ENCODE measurements at regions not wholly inside any gene's neighbourhood (a gene's known extent, or its start where the extent isn't known, plus 50 kb on each side); places are given as distances from the start of the nearest gene placed in this dataset.

DNA sequence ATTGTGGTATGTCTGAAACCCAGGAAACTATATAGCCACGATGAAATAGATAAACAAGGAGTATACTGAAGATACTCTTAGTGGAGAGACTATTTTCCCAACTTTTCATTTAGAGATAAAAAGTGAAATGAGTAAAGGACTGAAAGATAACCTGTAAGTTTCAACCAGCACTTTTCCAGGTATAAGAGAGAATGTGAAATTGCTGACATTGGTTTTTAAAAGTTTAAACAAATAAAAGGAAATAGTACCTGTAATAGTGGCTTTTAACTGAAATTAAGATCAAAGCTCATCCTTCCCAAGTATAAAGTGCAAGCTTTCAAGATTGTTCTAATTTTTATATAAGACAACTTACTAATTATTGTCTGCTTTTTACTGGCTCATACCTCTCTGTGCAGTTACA, 130.2 kb upstream of the CCN2 start:
- TF ChIP-seq RAD21 (IDR thresholded peaks at IDR 0.05; ENCODE audit: low read depth) = no peak
- TF ChIP-seq CEBPB (IDR thresholded peaks at IDR 0.05) = no peak
- TF ChIP-seq TEAD4 (IDR thresholded peaks at IDR 0.05) = no peak
- TF ChIP-seq CREB1 (IDR thresholded peaks at IDR 0.05; ENCODE audit: low read depth) = no peak
- TF ChIP-seq EP300 (IDR thresholded peaks at IDR 0.05; ENCODE audit: borderline replicate concordance) = no peak
- no peak for TF ChIP-seq FOXM1 (IDR thresholded peaks at IDR 0.05; ENCODE audit: borderline replicate concordance, low read depth)

DNA sequence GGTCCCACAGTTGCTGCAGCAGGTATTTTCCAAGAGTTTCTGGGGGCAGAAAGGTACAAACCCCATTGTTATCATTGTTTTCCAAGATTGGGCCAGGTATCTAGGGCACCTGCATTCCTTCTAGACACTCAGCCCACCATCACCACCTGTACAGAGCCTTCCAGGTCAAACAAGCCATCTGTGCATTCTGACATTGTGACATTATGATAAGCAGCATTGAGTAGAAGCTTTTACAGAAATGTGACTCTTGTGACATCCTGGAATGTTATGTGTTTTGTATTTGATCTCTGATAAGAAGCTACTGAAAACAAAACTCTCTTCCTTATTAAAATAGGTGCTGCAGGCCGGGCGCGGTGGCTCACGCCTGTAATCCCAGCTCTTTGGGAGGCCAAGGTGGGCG, 128.1 kb upstream of the CCN2 start:
- TF ChIP-seq MAX (IDR thresholded peaks at IDR 0.05) (no peak), REST (IDR thresholded peaks at IDR 0.05; ENCODE audit: low read depth) (no peak), FOXM1 (IDR thresholded peaks at IDR 0.05; ENCODE audit: borderline replicate concordance, low read depth) (no peak), TCF12 (IDR thresholded peaks at IDR 0.05; ENCODE audit: low read depth) (no peak), USF1 (IDR thresholded peaks at IDR 0.05) (no peak), CREB1 (IDR thresholded peaks at IDR 0.05; ENCODE audit: low read depth) (no peak), TEAD4 (IDR thresholded peaks at IDR 0.05) (no peak), EGR1 (IDR thresholded peaks at IDR 0.05) (no peak), EP300 (IDR thresholded peaks at IDR 0.05; ENCODE audit: borderline replicate concordance) (no peak), YY1 (IDR thresholded peaks at IDR 0.05; ENCODE audit: low read depth) (no peak), NFIC (IDR thresholded peaks at IDR 0.05) (no peak), ZBTB7A (IDR thresholded peaks at IDR 0.05; ENCODE audit: low read depth) (no peak), RAD21 (IDR thresholded peaks at IDR 0.05; ENCODE audit: low read depth) (no peak), CEBPB (IDR thresholded peaks at IDR 0.05) (no peak), TAF1 (IDR thresholded peaks at IDR 0.05; ENCODE audit: low read depth) (no peak)

DNA sequence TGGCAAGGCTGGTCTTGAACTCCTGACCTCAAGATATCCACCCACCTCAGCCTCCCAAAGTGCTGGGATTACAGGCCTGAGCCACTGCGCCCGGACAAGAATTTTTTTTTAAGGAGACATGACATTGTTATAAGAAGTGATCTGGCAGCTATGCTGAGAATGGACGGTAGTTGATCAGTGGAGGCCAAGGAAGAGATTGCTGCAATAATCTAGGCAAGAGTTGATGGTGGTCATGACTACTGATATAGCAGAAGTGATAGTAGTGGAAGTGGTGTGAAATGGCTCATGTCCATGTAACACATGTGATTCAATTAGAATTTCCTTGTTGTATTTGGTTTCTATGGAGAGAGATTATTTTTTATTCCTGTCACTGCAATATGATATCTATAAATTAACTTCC, 125.3 kb upstream of the CCN2 start:
- TF ChIP-seq CREB1 (IDR thresholded peaks at IDR 0.05; ENCODE audit: low read depth) (no peak), REST (IDR thresholded peaks at IDR 0.05; ENCODE audit: low read depth) (no peak), TEAD4 (IDR thresholded peaks at IDR 0.05) (no peak), NFIC (IDR thresholded peaks at IDR 0.05) (no peak), CEBPB (IDR thresholded peaks at IDR 0.05) (no peak), RAD21 (IDR thresholded peaks at IDR 0.05; ENCODE audit: low read depth) (no peak), FOXM1 (IDR thresholded peaks at IDR 0.05; ENCODE audit: borderline replicate concordance, low read depth) (no peak), ZBTB7A (IDR thresholded peaks at IDR 0.05; ENCODE audit: low read depth) (no peak), TAF1 (IDR thresholded peaks at IDR 0.05; ENCODE audit: low read depth) (no peak), MAX (IDR thresholded peaks at IDR 0.05) (no peak), TCF12 (IDR thresholded peaks at IDR 0.05; ENCODE audit: low read depth) (no peak), YY1 (IDR thresholded peaks at IDR 0.05; ENCODE audit: low read depth) (no peak)

GRCh38 chr6:132072831-132073230, 121.7 kb upstream of the CCN2 start:
- no peak for TF ChIP-seq USF1 (IDR thresholded peaks at IDR 0.05)
- TF ChIP-seq REST (IDR thresholded peaks at IDR 0.05; ENCODE audit: low read depth) = no peak
- TF ChIP-seq RAD21 (IDR thresholded peaks at IDR 0.05; ENCODE audit: low read depth) = no peak
- no peak for TF ChIP-seq FOXM1 (IDR thresholded peaks at IDR 0.05; ENCODE audit: borderline replicate concordance, low read depth)
- no peak for TF ChIP-seq NFIC (IDR thresholded peaks at IDR 0.05)
- no peak for TF ChIP-seq YY1 (IDR thresholded peaks at IDR 0.05; ENCODE audit: low read depth)
- TF ChIP-seq EP300 (IDR thresholded peaks at IDR 0.05; ENCODE audit: borderline replicate concordance) = no peak
- TF ChIP-seq EGR1 (IDR thresholded peaks at IDR 0.05) = no peak

- TF ChIP-seq CREB1 (IDR thresholded peaks at IDR 0.05; ENCODE audit: low read depth) = no peak
Measured at GRCh38 chr6:132072271-132072670, 121.1 kb upstream of the CCN2 start.

All from Ishikawa (cell line).